SH-SY5Y (cell line): ENCODE measurements at regions not wholly inside any gene's neighbourhood (a gene's known extent, or its start where the extent isn't known, plus 50 kb on each side); places are given as distances from the start of the nearest gene placed in this dataset.

Experiments used
- GATA2 ChIP-seq: IDR thresholded peaks from 2 replicates; pipeline ENCODE4 v1.6.1; 2011; ENCODE audit warnings: mild to moderate bottlenecking, low read depth, low read length
- GATA3 ChIP-seq: IDR thresholded peaks from 2 replicates; pipeline ENCODE4 v1.6.1; 2011; ENCODE audit warnings: low read depth, mild to moderate bottlenecking, low read length, moderate library complexity

- TF ChIP-seq GATA2 (no peak), GATA3 (no peak)
Observed at GRCh38 chr9:31364171-31364570, 1020.3 kb upstream of the ACO1 start.
